GM23338 (cell line): ENCODE measurements at regions not wholly inside any gene's neighbourhood (a gene's known extent, or its start where the extent isn't known, plus 50 kb on each side); places are given as distances from the start of the nearest gene placed in this dataset.

Experiments used
- ATAC-seq: fragments of 200-7000 bp; cut with Tn5 transposase; 3 replicates; pipeline ENCODE4 v1.9.1; 2020
- DNase-seq: peaks from one replicate; pipeline ENCODE4 v3.0.0-alpha.2; 2015; ENCODE audit warnings: low spot score
- H2AFZ ChIP-seq: fragments of 200-600 bp; sonication (generic); 2 replicates; pipeline ENCODE4 v1.8.0; 2016; ENCODE audit warnings: antibody characterized with exemption, mild to moderate bottlenecking, moderate library complexity
- H3F3A ChIP-seq: fragments of 200-600 bp; sonication (generic); replicated peaks from 2 replicates; pipeline ENCODE4 v1.8.0; 2017; ENCODE audit warnings: antibody characterized with exemption, mixed run types, low read depth
- H3K27ac ChIP-seq: fragments of 200-600 bp; sonication (generic); 2 replicates; pipeline ENCODE4 v1.6.1; 2016; ENCODE audit warnings: low read depth
- H3K27me3 ChIP-seq: fragments of 200-600 bp; sonication (generic); 2 replicates; pipeline ENCODE4 v1.8.0; 2016; ENCODE audit warnings: mild to moderate bottlenecking, mixed run types, moderate library complexity; ENCODE audit not compliant: insufficient read depth
- H3K36me3 ChIP-seq: fragments of 200-600 bp; sonication (generic); 2 replicates; pipeline ENCODE4 v1.8.0; 2016; ENCODE audit warnings: mild to moderate bottlenecking; ENCODE audit not compliant: insufficient read depth
- H3K4me1 ChIP-seq: fragments of 200-600 bp; sonication (generic); 2 replicates; pipeline ENCODE4 v1.8.0; 2016; ENCODE audit warnings: mild to moderate bottlenecking, moderate library complexity; ENCODE audit not compliant: insufficient read depth
- H3K4me2 ChIP-seq: fragments of 200-600 bp; sonication (generic); 2 replicates; pipeline ENCODE4 v1.7.1; 2017; ENCODE audit warnings: mixed run types
- H3K4me3 ChIP-seq: fragments of 200-600 bp; sonication (generic); 2 replicates; pipeline ENCODE4 v1.6.1; 2016; ENCODE audit warnings: mixed run types
- H3K79me2 ChIP-seq: fragments of 200-600 bp; sonication (generic); replicated peaks from 2 replicates; pipeline ENCODE4 v1.8.0; 2017; ENCODE audit warnings: mild to moderate bottlenecking; ENCODE audit not compliant: insufficient read depth
- H3K9me2 ChIP-seq: fragments of 200-600 bp; sonication (generic); 2 replicates; pipeline ENCODE4 v1.8.0; 2017; ENCODE audit not compliant: insufficient read depth
- H4K20me1 ChIP-seq: fragments of 200-600 bp; sonication (generic); replicated peaks from 2 replicates; pipeline ENCODE4 v1.8.0; 2017; ENCODE audit warnings: mild to moderate bottlenecking; ENCODE audit not compliant: insufficient read depth
- H3K27ac Mint-ChIP-seq: 2 replicates; pipeline ENCODE4 v1.8.0; 2020; ENCODE audit warnings: inconsistent platforms, mild to moderate bottlenecking, moderate library complexity, mixed read lengths
- H3K27me3 Mint-ChIP-seq: 3 replicates; pipeline ENCODE4 v1.8.0; 2022; ENCODE audit warnings: low read depth, mild to moderate bottlenecking, moderate library complexity, mixed read lengths, inconsistent platforms; ENCODE audit not compliant: insufficient read depth, poor library complexity
- H3K36me3 Mint-ChIP-seq: 3 replicates; pipeline ENCODE4 v1.8.0; 2021; ENCODE audit warnings: low read depth, mild to moderate bottlenecking, inconsistent platforms, moderate library complexity, mixed read lengths
- H3K4me1 Mint-ChIP-seq: 3 replicates; pipeline ENCODE4 v1.8.0; 2020; ENCODE audit warnings: mild to moderate bottlenecking, inconsistent platforms, mixed read lengths
- H3K4me3 Mint-ChIP-seq: 3 replicates; pipeline ENCODE4 v1.8.0; 2021; ENCODE audit warnings: moderate library complexity, mild to moderate bottlenecking, inconsistent platforms, mixed read lengths
- H3K9me3 Mint-ChIP-seq: 3 replicates; pipeline ENCODE4 v1.8.0; 2020; ENCODE audit warnings: moderate library complexity, mild to moderate bottlenecking, inconsistent platforms, mixed read lengths
- CREB1 ChIP-seq: fragments of 250-450 bp; sonication (Bioruptor Pico); IDR thresholded peaks from 2 replicates; pipeline ENCODE4 v1.5.0; 2020; ENCODE audit warnings: low read depth, mild to moderate bottlenecking, moderate library complexity
- EZH2 ChIP-seq: fragments of 200-600 bp; sonication (generic); IDR thresholded peaks from one replicate; pipeline ENCODE4 v1.8.0; 2017; ENCODE audit warnings: antibody characterized with exemption, mild to moderate bottlenecking, low read depth; ENCODE audit not compliant: unreplicated experiment
- EZH2phosphoT487 ChIP-seq: fragments of 200-600 bp; sonication (generic); IDR thresholded peaks from one replicate; pipeline ENCODE4 v1.8.1; 2018; ENCODE audit warnings: antibody characterized with exemption; ENCODE audit not compliant: unreplicated experiment
- JUNB ChIP-seq: IDR thresholded peaks from one replicate; pipeline ENCODE4 v1.6.1; 2016; ENCODE audit warnings: antibody characterized with exemption; ENCODE audit not compliant: unreplicated experiment
- NANOG ChIP-seq: IDR thresholded peaks from 2 replicates; pipeline ENCODE4 v1.6.1; 2016; ENCODE audit warnings: antibody characterized with exemption, borderline replicate concordance
- POLR2AphosphoS5 ChIP-seq: IDR thresholded peaks from 2 replicates; pipeline ENCODE4 v1.6.1; 2016; ENCODE audit warnings: antibody characterized with exemption, low read depth
- STAT1 ChIP-seq: IDR thresholded peaks from one replicate; pipeline ENCODE4 v1.6.1; 2016; ENCODE audit warnings: antibody characterized with exemption; ENCODE audit not compliant: unreplicated experiment
- ZNF114 ChIP-seq: fragments of 250-450 bp; sonication (Bioruptor Pico); IDR thresholded peaks from 2 replicates; pipeline ENCODE4 v1.5.0; 2020; ENCODE audit warnings: mild to moderate bottlenecking, moderate library complexity
- ZNF331 ChIP-seq: fragments of 250-450 bp; sonication (Bioruptor Pico); IDR thresholded peaks from 2 replicates; pipeline ENCODE4 v1.5.0; 2020; ENCODE audit warnings: low read depth, mild to moderate bottlenecking, moderate library complexity
- TF ChIP-seq, protein P1 (sequence below), 2 experiments: fragments of 200-600 bp in 1 of 2; sonication (generic) in 1 of 2; conservative IDR thresholded peaks; 2 replicates each; pipeline versions ENCODE4 v1.5.1 to v1.6.1; 2016 to 2017; ENCODE audit warnings: antibody characterized with exemption in 2 of 2, low read depth in 2 of 2, mild to moderate bottlenecking in 2 of 2, moderate library complexity in 1 of 2
- TF ChIP-seq, protein P2 (sequence below): IDR thresholded peaks from 2 replicates; pipeline ENCODE4 v1.6.1; 2016; ENCODE audit warnings: antibody characterized with exemption
- TF ChIP-seq, protein P3 (sequence below): fragments of 250-450 bp; sonication (Bioruptor Pico); IDR thresholded peaks from 2 replicates; pipeline ENCODE4 v1.5.0; 2020; ENCODE audit warnings: mild to moderate bottlenecking, moderate library complexity
- TF ChIP-seq, protein P4 (sequence below): IDR thresholded peaks from one replicate; pipeline ENCODE4 v1.6.1; 2018; ENCODE audit warnings: antibody characterized with exemption; ENCODE audit not compliant: unreplicated experiment

DNA sequence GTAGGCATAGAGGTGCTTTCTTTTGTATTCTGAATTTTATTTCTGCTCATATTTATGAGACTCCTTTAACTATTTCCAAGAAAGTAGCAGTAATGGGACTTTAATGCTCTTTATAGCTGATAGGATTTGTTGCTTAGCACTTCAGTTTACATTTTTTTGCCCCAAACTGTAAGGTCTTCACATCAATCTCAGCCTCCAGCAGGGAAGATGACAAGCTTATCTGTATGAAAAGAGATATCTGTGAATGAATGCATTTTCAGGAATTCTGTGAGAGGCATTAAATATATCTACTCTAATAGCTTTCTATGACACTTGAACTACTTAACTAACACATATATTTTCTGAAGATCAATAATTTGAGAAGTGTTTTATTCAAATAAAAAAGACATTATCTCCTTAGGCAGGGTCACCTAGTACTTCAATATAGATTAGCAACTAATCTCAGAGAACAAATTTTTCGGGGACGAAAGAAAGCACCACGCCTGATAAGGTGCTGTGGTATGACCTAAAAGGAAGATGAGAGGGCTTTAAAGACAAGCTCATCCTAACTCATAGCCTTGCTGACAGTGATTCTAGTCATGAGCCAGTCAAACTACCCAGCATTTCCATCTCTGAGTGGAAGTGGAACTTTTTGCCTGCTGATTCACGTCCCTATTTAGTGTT lies 766.1 kb upstream of the CNTNAP5 start:
- Mint-ChIP-seq H3K4me1 (no peaks in the 10 kb centered on the region), H3K4me3 (no peak overlapping the region), H3K27ac (no peak overlapping the region), H3K9me3 (peaks cover 24% of the 10 kb centered on the region), H3K27me3 (no peaks in the 10 kb centered on the region), H3K36me3 (peaks cover 14% of the 10 kb centered on the region; the same call in 2 of the 3 replicates)
- Histone ChIP-seq H3K4me3 (no peak overlapping the region), H3K27ac (no peak overlapping the region), H2AFZ (no peak overlapping the region), H3K4me1 (no peaks in the 10 kb centered on the region), H3K9me2 (peaks cover 4% of the 10 kb centered on the region; the same call in 1 of the 2 replicates), H3K4me2 (no peak overlapping the region), H3K36me3 (no peaks in the 10 kb centered on the region), H3K27me3 (no peaks in the 10 kb centered on the region), H3K79me2 (no peaks in the 10 kb centered on the region), H4K20me1 (no peaks in the 10 kb centered on the region), H3F3A (no peaks in the 10 kb centered on the region)
- TF ChIP-seq ZNF331 (CRISPR knock-in tag) (no peak), POLR2AphosphoS5 (no peak), STAT1 (no peak), EZH2 (no peak), ZNF114 (no peak), JUNB (no peak), NANOG (no peak), CREB1 (CRISPR knock-in tag) (no peak), EZH2phosphoT487 (no peak)
- TF ChIP-seq, protein P1, sequence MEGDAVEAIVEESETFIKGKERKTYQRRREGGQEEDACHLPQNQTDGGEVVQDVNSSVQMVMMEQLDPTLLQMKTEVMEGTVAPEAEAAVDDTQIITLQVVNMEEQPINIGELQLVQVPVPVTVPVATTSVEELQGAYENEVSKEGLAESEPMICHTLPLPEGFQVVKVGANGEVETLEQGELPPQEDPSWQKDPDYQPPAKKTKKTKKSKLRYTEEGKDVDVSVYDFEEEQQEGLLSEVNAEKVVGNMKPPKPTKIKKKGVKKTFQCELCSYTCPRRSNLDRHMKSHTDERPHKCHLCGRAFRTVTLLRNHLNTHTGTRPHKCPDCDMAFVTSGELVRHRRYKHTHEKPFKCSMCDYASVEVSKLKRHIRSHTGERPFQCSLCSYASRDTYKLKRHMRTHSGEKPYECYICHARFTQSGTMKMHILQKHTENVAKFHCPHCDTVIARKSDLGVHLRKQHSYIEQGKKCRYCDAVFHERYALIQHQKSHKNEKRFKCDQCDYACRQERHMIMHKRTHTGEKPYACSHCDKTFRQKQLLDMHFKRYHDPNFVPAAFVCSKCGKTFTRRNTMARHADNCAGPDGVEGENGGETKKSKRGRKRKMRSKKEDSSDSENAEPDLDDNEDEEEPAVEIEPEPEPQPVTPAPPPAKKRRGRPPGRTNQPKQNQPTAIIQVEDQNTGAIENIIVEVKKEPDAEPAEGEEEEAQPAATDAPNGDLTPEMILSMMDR (conservative IDR thresholded peaks at IDR 0.05; ENCODE audit: low read depth in 2 of 2) = no peak
- TF ChIP-seq, protein P2, sequence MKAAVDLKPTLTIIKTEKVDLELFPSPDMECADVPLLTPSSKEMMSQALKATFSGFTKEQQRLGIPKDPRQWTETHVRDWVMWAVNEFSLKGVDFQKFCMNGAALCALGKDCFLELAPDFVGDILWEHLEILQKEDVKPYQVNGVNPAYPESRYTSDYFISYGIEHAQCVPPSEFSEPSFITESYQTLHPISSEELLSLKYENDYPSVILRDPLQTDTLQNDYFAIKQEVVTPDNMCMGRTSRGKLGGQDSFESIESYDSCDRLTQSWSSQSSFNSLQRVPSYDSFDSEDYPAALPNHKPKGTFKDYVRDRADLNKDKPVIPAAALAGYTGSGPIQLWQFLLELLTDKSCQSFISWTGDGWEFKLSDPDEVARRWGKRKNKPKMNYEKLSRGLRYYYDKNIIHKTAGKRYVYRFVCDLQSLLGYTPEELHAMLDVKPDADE = no peak
- TF ChIP-seq, protein P3, sequence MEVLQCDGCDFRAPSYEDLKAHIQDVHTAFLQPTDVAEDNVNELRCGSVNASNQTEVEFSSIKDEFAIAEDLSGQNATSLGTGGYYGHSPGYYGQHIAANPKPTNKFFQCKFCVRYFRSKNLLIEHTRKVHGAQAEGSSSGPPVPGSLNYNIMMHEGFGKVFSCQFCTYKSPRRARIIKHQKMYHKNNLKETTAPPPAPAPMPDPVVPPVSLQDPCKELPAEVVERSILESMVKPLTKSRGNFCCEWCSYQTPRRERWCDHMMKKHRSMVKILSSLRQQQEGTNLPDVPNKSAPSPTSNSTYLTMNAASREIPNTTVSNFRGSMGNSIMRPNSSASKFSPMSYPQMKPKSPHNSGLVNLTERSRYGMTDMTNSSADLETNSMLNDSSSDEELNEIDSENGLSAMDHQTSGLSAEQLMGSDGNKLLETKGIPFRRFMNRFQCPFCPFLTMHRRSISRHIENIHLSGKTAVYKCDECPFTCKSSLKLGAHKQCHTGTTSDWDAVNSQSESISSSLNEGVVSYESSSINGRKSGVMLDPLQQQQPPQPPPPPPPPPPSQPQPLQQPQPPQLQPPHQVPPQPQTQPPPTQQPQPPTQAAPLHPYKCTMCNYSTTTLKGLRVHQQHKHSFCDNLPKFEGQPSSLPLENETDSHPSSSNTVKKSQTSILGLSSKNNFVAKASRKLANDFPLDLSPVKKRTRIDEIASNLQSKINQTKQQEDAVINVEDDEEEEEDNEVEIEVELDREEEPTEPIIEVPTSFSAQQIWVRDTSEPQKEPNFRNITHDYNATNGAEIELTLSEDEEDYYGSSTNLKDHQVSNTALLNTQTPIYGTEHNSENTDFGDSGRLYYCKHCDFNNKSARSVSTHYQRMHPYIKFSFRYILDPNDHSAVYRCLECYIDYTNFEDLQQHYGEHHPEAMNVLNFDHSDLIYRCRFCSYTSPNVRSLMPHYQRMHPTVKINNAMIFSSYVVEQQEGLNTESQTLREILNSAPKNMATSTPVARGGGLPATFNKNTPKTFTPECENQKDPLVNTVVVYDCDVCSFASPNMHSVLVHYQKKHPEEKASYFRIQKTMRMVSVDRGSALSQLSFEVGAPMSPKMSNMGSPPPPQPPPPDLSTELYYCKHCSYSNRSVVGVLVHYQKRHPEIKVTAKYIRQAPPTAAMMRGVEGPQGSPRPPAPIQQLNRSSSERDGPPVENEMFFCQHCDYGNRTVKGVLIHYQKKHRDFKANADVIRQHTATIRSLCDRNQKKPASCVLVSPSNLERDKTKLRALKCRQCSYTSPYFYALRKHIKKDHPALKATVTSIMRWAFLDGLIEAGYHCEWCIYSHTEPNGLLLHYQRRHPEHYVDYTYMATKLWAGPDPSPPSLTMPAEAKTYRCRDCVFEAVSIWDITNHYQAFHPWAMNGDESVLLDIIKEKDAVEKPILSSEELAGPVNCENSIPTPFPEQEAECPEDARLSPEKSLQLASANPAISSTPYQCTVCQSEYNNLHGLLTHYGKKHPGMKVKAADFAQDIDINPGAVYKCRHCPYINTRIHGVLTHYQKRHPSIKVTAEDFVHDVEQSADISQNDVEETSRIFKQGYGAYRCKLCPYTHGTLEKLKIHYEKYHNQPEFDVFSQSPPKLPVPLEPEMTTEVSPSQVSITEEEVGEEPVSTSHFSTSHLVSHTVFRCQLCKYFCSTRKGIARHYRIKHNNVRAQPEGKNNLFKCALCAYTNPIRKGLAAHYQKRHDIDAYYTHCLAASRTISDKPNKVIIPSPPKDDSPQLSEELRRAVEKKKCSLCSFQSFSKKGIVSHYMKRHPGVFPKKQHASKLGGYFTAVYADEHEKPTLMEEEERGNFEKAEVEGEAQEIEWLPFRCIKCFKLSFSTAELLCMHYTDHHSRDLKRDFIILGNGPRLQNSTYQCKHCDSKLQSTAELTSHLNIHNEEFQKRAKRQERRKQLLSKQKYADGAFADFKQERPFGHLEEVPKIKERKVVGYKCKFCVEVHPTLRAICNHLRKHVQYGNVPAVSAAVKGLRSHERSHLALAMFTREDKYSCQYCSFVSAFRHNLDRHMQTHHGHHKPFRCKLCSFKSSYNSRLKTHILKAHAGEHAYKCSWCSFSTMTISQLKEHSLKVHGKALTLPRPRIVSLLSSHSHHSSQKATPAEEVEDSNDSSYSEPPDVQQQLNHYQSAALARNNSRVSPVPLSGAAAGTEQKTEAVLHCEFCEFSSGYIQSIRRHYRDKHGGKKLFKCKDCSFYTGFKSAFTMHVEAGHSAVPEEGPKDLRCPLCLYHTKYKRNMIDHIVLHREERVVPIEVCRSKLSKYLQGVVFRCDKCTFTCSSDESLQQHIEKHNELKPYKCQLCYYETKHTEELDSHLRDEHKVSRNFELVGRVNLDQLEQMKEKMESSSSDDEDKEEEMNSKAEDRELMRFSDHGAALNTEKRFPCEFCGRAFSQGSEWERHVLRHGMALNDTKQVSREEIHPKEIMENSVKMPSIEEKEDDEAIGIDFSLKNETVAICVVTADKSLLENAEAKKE (CRISPR knock-in tag) = no peak
- TF ChIP-seq, protein P4, sequence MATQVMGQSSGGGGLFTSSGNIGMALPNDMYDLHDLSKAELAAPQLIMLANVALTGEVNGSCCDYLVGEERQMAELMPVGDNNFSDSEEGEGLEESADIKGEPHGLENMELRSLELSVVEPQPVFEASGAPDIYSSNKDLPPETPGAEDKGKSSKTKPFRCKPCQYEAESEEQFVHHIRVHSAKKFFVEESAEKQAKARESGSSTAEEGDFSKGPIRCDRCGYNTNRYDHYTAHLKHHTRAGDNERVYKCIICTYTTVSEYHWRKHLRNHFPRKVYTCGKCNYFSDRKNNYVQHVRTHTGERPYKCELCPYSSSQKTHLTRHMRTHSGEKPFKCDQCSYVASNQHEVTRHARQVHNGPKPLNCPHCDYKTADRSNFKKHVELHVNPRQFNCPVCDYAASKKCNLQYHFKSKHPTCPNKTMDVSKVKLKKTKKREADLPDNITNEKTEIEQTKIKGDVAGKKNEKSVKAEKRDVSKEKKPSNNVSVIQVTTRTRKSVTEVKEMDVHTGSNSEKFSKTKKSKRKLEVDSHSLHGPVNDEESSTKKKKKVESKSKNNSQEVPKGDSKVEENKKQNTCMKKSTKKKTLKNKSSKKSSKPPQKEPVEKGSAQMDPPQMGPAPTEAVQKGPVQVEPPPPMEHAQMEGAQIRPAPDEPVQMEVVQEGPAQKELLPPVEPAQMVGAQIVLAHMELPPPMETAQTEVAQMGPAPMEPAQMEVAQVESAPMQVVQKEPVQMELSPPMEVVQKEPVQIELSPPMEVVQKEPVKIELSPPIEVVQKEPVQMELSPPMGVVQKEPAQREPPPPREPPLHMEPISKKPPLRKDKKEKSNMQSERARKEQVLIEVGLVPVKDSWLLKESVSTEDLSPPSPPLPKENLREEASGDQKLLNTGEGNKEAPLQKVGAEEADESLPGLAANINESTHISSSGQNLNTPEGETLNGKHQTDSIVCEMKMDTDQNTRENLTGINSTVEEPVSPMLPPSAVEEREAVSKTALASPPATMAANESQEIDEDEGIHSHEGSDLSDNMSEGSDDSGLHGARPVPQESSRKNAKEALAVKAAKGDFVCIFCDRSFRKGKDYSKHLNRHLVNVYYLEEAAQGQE = no peak
- ATAC-seq (no peak), DNase-seq (no peak)
